B cell (primary cell): ENCODE measurements at regions not wholly inside any gene's neighbourhood (a gene's known extent, or its start where the extent isn't known, plus 50 kb on each side); places are given as distances from the start of the nearest gene placed in this dataset.

ENCODE experiments used
- ATAC-seq: fragments of 200-7000 bp; cut with Tn5 transposase; one replicate; pipeline ENCODE4 v1.10.0; 2021; ENCODE audit warnings: low read depth, mild to moderate bottlenecking, moderate number of reproducible peaks, moderate library complexity
- CTCF ChIA-PET: fragments of 350-600 bp; sonication (Branson Sonifier 250); formaldehyde crosslinking; loops from one replicate; lab custom pipeline; 2021; ENCODE audit warnings: antibody characterized with exemption, inconsistent platforms; lab: Charles Lee
- POLR2A ChIA-PET: fragments of 350-600 bp; sonication (Branson Sonifier 250); formaldehyde crosslinking; loops from one replicate; lab custom pipeline; 2021; ENCODE audit warnings: antibody characterized with exemption; lab: Charles Lee
- DNase-seq: peaks from one replicate; pipeline ENCODE4 v3.0.0; 2013
- H2AFZ ChIP-seq: 2 replicates; pipeline ENCODE4 v1.6.1; 2012; ENCODE audit warnings: mild to moderate bottlenecking, low read depth, low read length; ENCODE audit not compliant: insufficient read depth, poor library complexity, severe bottlenecking
- H3K27ac ChIP-seq, 2 donors: 1 replicate in 1 of 2; 2 replicates in 1 of 2; pipeline ENCODE4 v1.5.1; 2012 to 2013; ENCODE audit warnings: low read length in 2 of 2, mild to moderate bottlenecking in 2 of 2, moderate library complexity in 1 of 2
- H3K27me3 ChIP-seq, 4 experiments: fragments of 200-600 bp in 1 of 4; sonication (generic) in 1 of 4; replicated peaks in 1 of 4; 1 replicate in 2 of 4; 2 replicates in 2 of 4; pipeline versions ENCODE4 v1.6.1 to v1.7.0; 2013 to 2016; ENCODE audit warnings: low read length in 3 of 4, mild to moderate bottlenecking in 2 of 4, mixed read lengths in 1 of 4, moderate library complexity in 1 of 4; ENCODE audit not compliant: insufficient read depth in 4 of 4, control insufficient read depth in 3 of 4; ENCODE audit errors: control extremely low read depth in 1 of 4
- H3K36me3 ChIP-seq, 2 experiments: replicated peaks in 1 of 2; 1 replicate in 1 of 2; 2 replicates in 1 of 2; pipeline versions ENCODE4 v1.6.1 to v1.7.1; 2013; ENCODE audit warnings: low read length in 1 of 2; ENCODE audit not compliant: insufficient read depth in 2 of 2, control insufficient read depth in 1 of 2; ENCODE audit errors: control extremely low read depth in 1 of 2, extremely low read depth in 1 of 2
- H3K4me1 ChIP-seq, 2 donors: fragments of 200-600 bp in 1 of 2; sonication (generic) in 1 of 2; 1 replicate in 1 of 2; 2 replicates in 1 of 2; pipeline versions ENCODE4 v1.5.1 to v1.6.1; 2013 to 2017; ENCODE audit warnings: low read length in 2 of 2; ENCODE audit not compliant: control insufficient read depth in 2 of 2, insufficient read depth in 2 of 2
- H3K4me2 ChIP-seq: replicated peaks from 2 replicates; pipeline ENCODE3; 2012; ENCODE audit warnings: mild to moderate bottlenecking, low read depth, low read length; ENCODE audit not compliant: poor library complexity, severe bottlenecking
- H3K4me3 ChIP-seq, 5 experiments: fragments of 200-600 bp in 1 of 5; sonication (generic) in 1 of 5; 1 replicate in 3 of 5; 2 replicates in 2 of 5; pipeline versions ENCODE4 v1.5.1 to v1.7.0; 2011 to 2016; ENCODE audit warnings: low read length in 4 of 5, mild to moderate bottlenecking in 4 of 5, low read depth in 2 of 5, control low read depth in 1 of 5, moderate library complexity in 1 of 5; ENCODE audit not compliant: insufficient read depth in 1 of 5; ENCODE audit errors: control extremely low read depth in 1 of 5, extremely low read depth in 1 of 5
- H3K79me2 ChIP-seq: fragments of 200-600 bp; sonication (generic); one replicate; pipeline ENCODE4 v1.6.0; 2016; ENCODE audit warnings: low read length; ENCODE audit not compliant: control insufficient read depth, insufficient read depth
- H3K9ac ChIP-seq: fragments of 200-600 bp; sonication (generic); 2 replicates; pipeline ENCODE4 v1.6.1; 2017; ENCODE audit warnings: mild to moderate bottlenecking, low read length, moderate library complexity
- H3K9me3 ChIP-seq, 3 donors: one replicate each; pipeline versions ENCODE4 v1.6.1 to v1.7.1; 2013; ENCODE audit warnings: low read length in 2 of 3; ENCODE audit not compliant: control insufficient read depth in 2 of 3, insufficient read depth in 1 of 3; ENCODE audit errors: control extremely low read depth in 1 of 3
- H4K20me1 ChIP-seq: 2 replicates; pipeline ENCODE4 v1.6.0; 2012; ENCODE audit warnings: mild to moderate bottlenecking, low read length; ENCODE audit not compliant: insufficient read depth, control insufficient read depth, poor library complexity, severe bottlenecking
- H3K27ac Mint-ChIP-seq: one replicate; pipeline ENCODE4 v1.8.0; 2021; ENCODE audit warnings: mixed read lengths
- H3K27me3 Mint-ChIP-seq: one replicate; pipeline ENCODE4 v1.8.0; 2021; ENCODE audit warnings: mixed read lengths
- H3K4me1 Mint-ChIP-seq: one replicate; pipeline ENCODE4 v1.8.0; 2021; ENCODE audit warnings: mixed read lengths
- H3K4me3 Mint-ChIP-seq: one replicate; pipeline ENCODE4 v1.8.0; 2021; ENCODE audit warnings: mixed read lengths
- H3K9me3 Mint-ChIP-seq: one replicate; pipeline ENCODE4 v1.8.0; 2022; ENCODE audit warnings: mixed read lengths; ENCODE audit not compliant: insufficient read depth
- EZH2 ChIP-seq: IDR thresholded peaks from 2 replicates; pipeline ENCODE4 v1.6.1; 2012; ENCODE audit warnings: borderline replicate concordance, low read depth, mild to moderate bottlenecking, moderate library complexity, low read length; ENCODE audit not compliant: insufficient read depth, poor library complexity, severe bottlenecking
- WGBS: methylation state at CpG from one replicate; pipeline ENCODE4 v1.1.5; 2013; ENCODE audit warnings: missing lambda C conversion rate; ENCODE audit not compliant: insufficient coverage; 5-methylcytosine and 5-hydroxymethylcytosine counted together
- intact Hi-C: fragments of 100-400 bp; cut with micrococcal nuclease; formaldehyde crosslinking; loops from one replicate; pipeline ENCODE4 v1.10.0; 2022
- TF ChIP-seq, protein P1 (sequence below): fragments of 200-600 bp; IDR thresholded peaks from one replicate; pipeline ENCODE4 v1.8.0; 2022; ENCODE audit warnings: antibody characterized with exemption, mild to moderate bottlenecking

DNA sequence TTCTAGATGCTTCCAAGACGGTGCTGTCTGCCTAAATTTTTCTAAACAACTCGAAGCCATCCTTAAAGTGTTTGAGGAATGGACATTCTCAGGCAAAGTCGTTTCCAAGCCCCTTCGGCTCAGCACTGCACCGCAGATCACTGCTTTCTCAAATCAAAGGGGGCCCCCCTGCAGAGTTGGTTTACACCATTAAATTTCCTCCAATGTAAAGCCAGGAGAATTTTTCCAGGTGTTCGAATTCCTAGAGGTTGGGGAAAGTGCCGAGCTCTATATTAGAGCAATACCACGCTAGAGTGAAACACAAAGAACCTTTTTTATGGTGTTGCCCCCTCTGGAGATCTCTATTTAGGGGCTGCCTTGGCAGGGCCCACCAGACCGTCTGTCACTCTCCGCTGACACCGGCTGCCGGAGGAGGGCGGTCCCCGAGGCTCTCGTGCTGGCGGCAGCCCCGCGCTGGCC is 277.9 kb upstream of the NR2F2 start:
- peaks cover 0 to 3% of the 10 kb centered on the region in 2 donors for H3K4me1 ChIP-seq
- H3K4me3 Mint-ChIP-seq, result no peak overlapping the region
- no peak overlapping the region for H3K27ac ChIP-seq
- no peak for DNase-seq
- ChIA-PET POLR2A (no interaction called here), CTCF (no interaction called here)
- 6% methylated on average over 12 of the region's 18 CpGs for WGBS
- H3K27ac Mint-ChIP-seq, result no peak overlapping the region
- H3K9me3 ChIP-seq, result peaks cover 0 to 2% (median 0%) of the 10 kb centered on the region in 3 donors
- H3K27me3 ChIP-seq, result peaks cover 0 to 11% (median 3%) of the 10 kb centered on the region in 4 experiments
- H3K9ac ChIP-seq, result peak overlapping the region; percentile 22
- H3K9me3 Mint-ChIP-seq, result peaks cover 2% of the 10 kb centered on the region
- peak overlapping the region; percentile 13 for H2AFZ ChIP-seq
- TF ChIP-seq, protein P1, sequence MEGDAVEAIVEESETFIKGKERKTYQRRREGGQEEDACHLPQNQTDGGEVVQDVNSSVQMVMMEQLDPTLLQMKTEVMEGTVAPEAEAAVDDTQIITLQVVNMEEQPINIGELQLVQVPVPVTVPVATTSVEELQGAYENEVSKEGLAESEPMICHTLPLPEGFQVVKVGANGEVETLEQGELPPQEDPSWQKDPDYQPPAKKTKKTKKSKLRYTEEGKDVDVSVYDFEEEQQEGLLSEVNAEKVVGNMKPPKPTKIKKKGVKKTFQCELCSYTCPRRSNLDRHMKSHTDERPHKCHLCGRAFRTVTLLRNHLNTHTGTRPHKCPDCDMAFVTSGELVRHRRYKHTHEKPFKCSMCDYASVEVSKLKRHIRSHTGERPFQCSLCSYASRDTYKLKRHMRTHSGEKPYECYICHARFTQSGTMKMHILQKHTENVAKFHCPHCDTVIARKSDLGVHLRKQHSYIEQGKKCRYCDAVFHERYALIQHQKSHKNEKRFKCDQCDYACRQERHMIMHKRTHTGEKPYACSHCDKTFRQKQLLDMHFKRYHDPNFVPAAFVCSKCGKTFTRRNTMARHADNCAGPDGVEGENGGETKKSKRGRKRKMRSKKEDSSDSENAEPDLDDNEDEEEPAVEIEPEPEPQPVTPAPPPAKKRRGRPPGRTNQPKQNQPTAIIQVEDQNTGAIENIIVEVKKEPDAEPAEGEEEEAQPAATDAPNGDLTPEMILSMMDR, result no peak
- TF ChIP-seq EZH2, result no peak
- peaks cover 9% of the 10 kb centered on the region for H3K27me3 Mint-ChIP-seq
- H3K4me3 ChIP-seq, result peak overlapping the region in 3 of 5 experiments; percentile 7 to 54 (median 38)
- intact Hi-C loops, result no loop called here
- no peaks in the 10 kb centered on the region for H4K20me1 ChIP-seq
- H3K79me2 ChIP-seq, result no peaks in the 10 kb centered on the region
- ATAC-seq, result no peak
- H3K4me1 Mint-ChIP-seq, result no peaks in the 10 kb centered on the region
- H3K4me2 ChIP-seq, result peak overlapping the region; percentile 58
- no peaks in the 10 kb centered on the region for H3K36me3 ChIP-seq

DNA sequence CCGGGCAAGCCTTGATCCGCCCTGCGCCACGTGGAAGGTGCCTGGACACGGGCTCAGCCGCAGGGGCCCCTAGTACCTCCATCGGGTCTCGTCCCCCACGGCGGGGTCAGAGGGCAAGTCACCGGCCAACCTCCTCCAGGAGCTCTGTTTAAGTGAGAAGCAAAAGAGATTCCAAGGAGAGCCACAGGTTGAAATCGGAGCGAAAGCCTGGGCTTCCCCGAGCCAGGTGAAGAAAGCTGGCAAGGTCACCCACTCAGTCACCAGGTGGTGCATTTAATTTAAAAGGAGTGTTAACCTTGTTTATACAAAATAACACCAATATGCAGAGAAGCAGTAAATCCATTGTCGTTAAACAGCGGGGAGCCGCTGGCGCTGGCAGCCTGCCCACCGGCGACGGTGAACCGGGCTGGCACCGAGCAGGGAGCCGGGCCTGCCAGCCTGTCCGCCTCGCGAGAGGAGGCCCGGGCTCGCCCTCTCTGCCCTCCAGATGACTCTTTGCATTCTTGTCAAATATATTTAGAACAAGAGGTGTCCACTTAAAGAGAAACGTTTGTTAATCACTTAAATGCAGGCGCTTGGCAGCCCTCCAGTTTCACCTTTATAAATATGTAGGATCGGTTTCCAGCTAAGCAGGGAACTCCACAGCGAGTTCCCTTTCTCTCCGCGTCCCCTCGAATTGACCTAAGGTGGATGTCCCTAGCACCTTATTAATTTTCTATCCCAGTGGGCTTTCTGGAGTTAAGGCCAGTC is 277.3 kb upstream of the NR2F2 start:
- no peak for ATAC-seq
- H2AFZ ChIP-seq, result peak overlapping the region; percentile 13
- H3K27me3 ChIP-seq, result peaks cover 0 to 11% (median 3%) of the 10 kb centered on the region in 4 experiments
- H3K79me2 ChIP-seq, result no peaks in the 10 kb centered on the region
- ChIA-PET CTCF (no interaction called here), POLR2A (no interaction called here)
- peak overlapping the region; percentile 22 for H3K9ac ChIP-seq
- peak overlapping the region; percentile 58 for H3K4me2 ChIP-seq
- TF ChIP-seq, protein P1, result no peak
- TF ChIP-seq EZH2, result no peak
- no peak overlapping the region for H3K27ac ChIP-seq
- peaks cover 0 to 8% of the 10 kb centered on the region in 2 donors for H3K4me1 ChIP-seq
- Mint-ChIP-seq H3K4me3 (peak overlapping the region; percentile 47), H3K4me1 (peaks cover 4% of the 10 kb centered on the region), H3K27me3 (peaks cover 9% of the 10 kb centered on the region), H3K27ac (no peak overlapping the region), H3K9me3 (peaks cover 2% of the 10 kb centered on the region)
- WGBS, result 11% methylated on average over 25 of the region's 36 CpGs
- no peaks in the 10 kb centered on the region for H4K20me1 ChIP-seq
- intact Hi-C loops, result no loop called here
- H3K4me3 ChIP-seq, result peak overlapping the region in 3 of 5 experiments; percentile 7 to 54 (median 38)
- peaks cover 0 to 2% (median 0%) of the 10 kb centered on the region in 3 donors for H3K9me3 ChIP-seq
- DNase-seq, result peak; percentile 8
- no peaks in the 10 kb centered on the region for H3K36me3 ChIP-seq
